ENCODE measurements at regions not wholly inside any gene's neighbourhood (a gene's known extent, or its start where the extent isn't known, plus 50 kb on each side); places are given as distances from the start of the nearest gene placed in this dataset.

DNA sequence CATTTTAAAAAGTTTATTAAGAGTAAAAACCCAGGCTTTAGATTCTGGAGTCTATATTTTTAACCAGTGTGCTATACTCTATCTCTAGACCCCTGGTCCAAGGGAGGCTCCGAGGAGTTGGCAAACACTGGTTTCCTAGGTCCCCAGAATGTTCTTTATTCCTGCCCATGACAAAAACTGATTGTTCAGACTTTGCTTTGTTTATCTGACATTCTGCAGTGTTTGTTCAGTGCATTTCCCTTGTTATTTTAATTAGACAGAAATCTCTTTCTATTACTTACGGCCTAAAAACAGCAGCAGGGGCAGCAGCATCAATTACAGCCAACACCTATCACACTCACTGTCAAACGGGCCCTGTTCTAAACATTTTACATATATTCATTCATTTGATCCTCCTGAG, 2011.6 kb upstream of the WWC1 start:
- TF ChIP-seq, protein P1, sequence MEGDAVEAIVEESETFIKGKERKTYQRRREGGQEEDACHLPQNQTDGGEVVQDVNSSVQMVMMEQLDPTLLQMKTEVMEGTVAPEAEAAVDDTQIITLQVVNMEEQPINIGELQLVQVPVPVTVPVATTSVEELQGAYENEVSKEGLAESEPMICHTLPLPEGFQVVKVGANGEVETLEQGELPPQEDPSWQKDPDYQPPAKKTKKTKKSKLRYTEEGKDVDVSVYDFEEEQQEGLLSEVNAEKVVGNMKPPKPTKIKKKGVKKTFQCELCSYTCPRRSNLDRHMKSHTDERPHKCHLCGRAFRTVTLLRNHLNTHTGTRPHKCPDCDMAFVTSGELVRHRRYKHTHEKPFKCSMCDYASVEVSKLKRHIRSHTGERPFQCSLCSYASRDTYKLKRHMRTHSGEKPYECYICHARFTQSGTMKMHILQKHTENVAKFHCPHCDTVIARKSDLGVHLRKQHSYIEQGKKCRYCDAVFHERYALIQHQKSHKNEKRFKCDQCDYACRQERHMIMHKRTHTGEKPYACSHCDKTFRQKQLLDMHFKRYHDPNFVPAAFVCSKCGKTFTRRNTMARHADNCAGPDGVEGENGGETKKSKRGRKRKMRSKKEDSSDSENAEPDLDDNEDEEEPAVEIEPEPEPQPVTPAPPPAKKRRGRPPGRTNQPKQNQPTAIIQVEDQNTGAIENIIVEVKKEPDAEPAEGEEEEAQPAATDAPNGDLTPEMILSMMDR (IDR thresholded peaks at IDR 0.05; ENCODE audit: poor library complexity) = no peak
- no peak for TF ChIP-seq EZH2 (IDR thresholded peaks at IDR 0.05; ENCODE audit: borderline replicate concordance)

Data from hepatocyte (in vitro differentiated cells).